ENCODE measurements at regions not wholly inside any gene's neighbourhood (a gene's known extent, or its start where the extent isn't known, plus 50 kb on each side); places are given as distances from the start of the nearest gene placed in this dataset.

GRCh38 chr2:49219741-49220140, 65.4 kb upstream of the FSHR start:
- CTCF ChIA-PET = no interaction called here
- no peak overlapping the region for H3K9ac ChIP-seq
- POLR2A ChIA-PET = no interaction called here
- no peaks in the 10 kb centered on the region for H3K36me3 ChIP-seq (replicated peaks in 1 of 2; ENCODE audit: control insufficient read depth in 1 of 2, insufficient read depth in 2 of 2, low read length in 1 of 2)
- H3K4me2 ChIP-seq = no peak overlapping the region
- H3K27ac ChIP-seq (ENCODE audit: low read depth in 2 of 2, low read length in 1 of 2) = no peak overlapping the region
- no peak overlapping the region for H2AFZ ChIP-seq (ENCODE audit: low read depth)
- H4K20me1 ChIP-seq (ENCODE audit: insufficient read depth) = no peaks in the 10 kb centered on the region
- 50% methylated on average over 1 of the region's 1 CpG for WGBS (ENCODE audit: low lambda C conversion rate)
- H3F3A ChIP-seq (replicated peaks; ENCODE audit: insufficient read depth) = no peaks in the 10 kb centered on the region
- no peaks in the 10 kb centered on the region for H3K9me3 ChIP-seq
- H3K27me3 ChIP-seq (ENCODE audit: insufficient read depth) = no peaks in the 10 kb centered on the region
- TF ChIP-seq EP300 (IDR thresholded peaks at IDR 0.05; ENCODE audit: borderline replicate concordance in 1 of 2, low read depth in 1 of 2, low read length in 1 of 2) (no peak), RAD21 (IDR thresholded peaks at IDR 0.05; ENCODE audit: low read length) (no peak), FOSL2 (IDR thresholded peaks at IDR 0.05; ENCODE audit: borderline replicate concordance, low read depth) (no peak), ELF1 (IDR thresholded peaks at IDR 0.05) (no peak), IRF3 (IDR thresholded peaks at IDR 0.05; ENCODE audit: low read depth, low read length) (no peak), NFIC (IDR thresholded peaks at IDR 0.05; ENCODE audit: borderline replicate concordance) (no peak), MXI1 (IDR thresholded peaks at IDR 0.05; ENCODE audit: low read depth, low read length) (no peak), GATA2 (CRISPR knock-in tag; IDR thresholded peaks at IDR 0.05) (no peak), GABPA (IDR thresholded peaks at IDR 0.05; ENCODE audit: low read depth) (no peak)
- H3K79me2 ChIP-seq (ENCODE audit: insufficient read depth) = no peaks in the 10 kb centered on the region
- H3K4me1 ChIP-seq (ENCODE audit: control insufficient read depth in 1 of 2, insufficient read depth in 2 of 2, low read depth in 1 of 2, low read length in 1 of 2) = peaks cover 0 to 4% of the 10 kb centered on the region in 2 experiments; a peak in 1 of 4 replicates
- no peaks in the 10 kb centered on the region for H3K9me2 ChIP-seq
- no peak overlapping the region for H3K4me3 ChIP-seq (ENCODE audit: low read depth in 2 of 2, low read length in 1 of 2)
- no peak for DNase-seq

GRCh38 chr2:49210191-49210590, 55.9 kb upstream of the FSHR start:
- Histone ChIP-seq H3K9me2 (no peaks in the 10 kb centered on the region), H3K27ac (ENCODE audit: low read depth in 2 of 2, low read length in 1 of 2) (no peak overlapping the region), H3K27me3 (ENCODE audit: insufficient read depth) (no peaks in the 10 kb centered on the region), H3F3A (replicated peaks; ENCODE audit: insufficient read depth) (no peaks in the 10 kb centered on the region), H2AFZ (ENCODE audit: low read depth) (no peak overlapping the region), H3K79me2 (ENCODE audit: insufficient read depth) (no peaks in the 10 kb centered on the region), H3K36me3 (replicated peaks in 1 of 2; ENCODE audit: control insufficient read depth in 1 of 2, insufficient read depth in 2 of 2, low read length in 1 of 2) (no peaks in the 10 kb centered on the region), H4K20me1 (ENCODE audit: insufficient read depth) (no peaks in the 10 kb centered on the region), H3K4me3 (ENCODE audit: low read depth in 2 of 2, low read length in 1 of 2) (no peak overlapping the region), H3K4me2 (no peak overlapping the region), H3K9ac (no peak overlapping the region), H3K9me3 (no peaks in the 10 kb centered on the region), H3K4me1 (ENCODE audit: control insufficient read depth in 1 of 2, insufficient read depth in 2 of 2, low read depth in 1 of 2, low read length in 1 of 2) (no peaks in the 10 kb centered on the region)
- no peak for DNase-seq
- POLR2A ChIA-PET = no interaction called here
- no peak for TF ChIP-seq USF2 (IDR thresholded peaks at IDR 0.05; ENCODE audit: borderline replicate concordance, low read depth, low read length)
- no peak for TF ChIP-seq PBX3 (IDR thresholded peaks at IDR 0.05)
- no peak for TF ChIP-seq RAD21 (IDR thresholded peaks at IDR 0.05; ENCODE audit: low read length)
- TF ChIP-seq FOXM1 (IDR thresholded peaks at IDR 0.05; ENCODE audit: low read depth) = no peak
- TF ChIP-seq CHD2 (IDR thresholded peaks at IDR 0.05; ENCODE audit: low read length, partially characterized antibody) = no peak
- TF ChIP-seq GATA2 (CRISPR knock-in tag; IDR thresholded peaks at IDR 0.05) = no peak
- no peak for TF ChIP-seq FOSL2 (IDR thresholded peaks at IDR 0.05; ENCODE audit: borderline replicate concordance, low read depth)
- no peak for TF ChIP-seq TEAD4 (IDR thresholded peaks at IDR 0.05; ENCODE audit: borderline replicate concordance, insufficient read depth)
- TF ChIP-seq FOXJ3 (CRISPR knock-in tag; IDR thresholded peaks at IDR 0.05) = no peak
- TF ChIP-seq CTCF (IDR thresholded peaks at IDR 0.05) = no peak
- TF ChIP-seq RXRA (IDR thresholded peaks at IDR 0.05; ENCODE audit: borderline replicate concordance, low read depth) = no peak
- no peak for TF ChIP-seq MAX (IDR thresholded peaks at IDR 0.05; ENCODE audit: low read depth)
- no peak for TF ChIP-seq SIN3A (IDR thresholded peaks at IDR 0.05; ENCODE audit: borderline replicate concordance, low read depth, low read length)
- no peak for TF ChIP-seq POLR2AphosphoS5 (IDR thresholded peaks at IDR 0.05; ENCODE audit: low read depth, low read length)
- TF ChIP-seq GABPA (IDR thresholded peaks at IDR 0.05; ENCODE audit: low read depth) = no peak
- TF ChIP-seq YY1 (IDR thresholded peaks at IDR 0.05; ENCODE audit: low read depth) = no peak
- TF ChIP-seq JUND (IDR thresholded peaks at IDR 0.05) = no peak
- no peak for TF ChIP-seq TCF12 (IDR thresholded peaks at IDR 0.05)
- CTCF ChIA-PET = no interaction called here
- WGBS (ENCODE audit: low lambda C conversion rate) = 10% methylated on average over 4 of the region's 10 CpGs

All from SK-N-SH (cell line).